ENCODE measurements at regions not wholly inside any gene's neighbourhood (a gene's known extent, or its start where the extent isn't known, plus 50 kb on each side); places are given as distances from the start of the nearest gene placed in this dataset.

- no peak for DNase-seq (ENCODE audit: low read depth, low spot score)
Measured at GRCh38 chr2:235168174-235168979, 216.6 kb downstream of the SH3BP4 start.

GRCh38 chr2:235170016-235170415 lies 218.2 kb downstream of the SH3BP4 start:
- no peak for DNase-seq (ENCODE audit: low read depth, low spot score)

- DNase-seq (ENCODE audit: low read depth, low spot score): no peak
Measured at GRCh38 chr2:235170536-235171521, 219.0 kb downstream of the SH3BP4 start.

GRCh38 chr2:235171550-235172031 lies 219.8 kb downstream of the SH3BP4 start:
- DNase-seq (ENCODE audit: low read depth, low spot score): no peak

- no peak for DNase-seq (ENCODE audit: low read depth, low spot score)
Measured at GRCh38 chr2:235180642-235181041, 228.8 kb downstream of the SH3BP4 start.

GRCh38 chr2:235183786-235184185 lies 232.0 kb downstream of the SH3BP4 start:
- DNase-seq (ENCODE audit: low read depth, low spot score): no peak

- no peak for DNase-seq (ENCODE audit: low read depth, low spot score)
Measured at GRCh38 chr2:235187806-235188205, 236.0 kb downstream of the SH3BP4 start.

GRCh38 chr2:235191486-235191885 lies 239.7 kb downstream of the SH3BP4 start:
- no peak for DNase-seq (ENCODE audit: low read depth, low spot score)

GRCh38 chr2:235191978-235192377 lies 240.2 kb downstream of the SH3BP4 start:
- no peak for DNase-seq (ENCODE audit: low read depth, low spot score)

- no peak for DNase-seq (ENCODE audit: low read depth, low spot score)
Measured at GRCh38 chr2:235194351-235194750, 242.5 kb downstream of the SH3BP4 start.

- DNase-seq (ENCODE audit: low read depth, low spot score): no peak
Measured at GRCh38 chr2:235194836-235195235, 243.0 kb downstream of the SH3BP4 start.

GRCh38 chr2:235195921-235196320 lies 244.1 kb downstream of the SH3BP4 start:
- no peak for DNase-seq (ENCODE audit: low read depth, low spot score)

- DNase-seq (ENCODE audit: low read depth, low spot score): no peak
Measured at GRCh38 chr2:235199128-235199527, 247.3 kb downstream of the SH3BP4 start.

- DNase-seq (ENCODE audit: low read depth, low spot score): no peak
Measured at GRCh38 chr2:235200216-235200615, 248.4 kb downstream of the SH3BP4 start.

- no peak for DNase-seq (ENCODE audit: low read depth, low spot score)
Measured at GRCh38 chr2:235201756-235202155, 249.9 kb downstream of the SH3BP4 start.

GRCh38 chr2:235204948-235205347 lies 253.1 kb downstream of the SH3BP4 start:
- DNase-seq (ENCODE audit: low read depth, low spot score): no peak

- no peak for DNase-seq (ENCODE audit: low read depth, low spot score)
Measured at GRCh38 chr2:235206399-235206798, 254.6 kb downstream of the SH3BP4 start.

GRCh38 chr2:235206980-235207579 lies 255.3 kb downstream of the SH3BP4 start:
- no peak for DNase-seq (ENCODE audit: low read depth, low spot score)

GRCh38 chr2:235211056-235211455 lies 259.2 kb downstream of the SH3BP4 start:
- no peak for DNase-seq (ENCODE audit: low read depth, low spot score)

GRCh38 chr2:235212501-235213158 lies 260.8 kb downstream of the SH3BP4 start:
- DNase-seq (ENCODE audit: low read depth, low spot score): no peak

- no peak for DNase-seq (ENCODE audit: low read depth, low spot score)
Measured at GRCh38 chr2:235215248-235215647, 263.4 kb downstream of the SH3BP4 start.

Measured in smooth muscle cell of the brain vasculature (primary cell).